ENCODE measurements at regions not wholly inside any gene's neighbourhood (a gene's known extent, or its start where the extent isn't known, plus 50 kb on each side); places are given as distances from the start of the nearest gene placed in this dataset.

GRCh38 chr19:28858933-28859332, 354.0 kb downstream of the UQCRFS1 start:
- peaks cover under 1 to 10% (median 4%) of the 10 kb centered on the region in 5 donors for H3K9me3 Mint-ChIP-seq
- H3K27me3 Mint-ChIP-seq: peaks cover 0 to 3% of the 10 kb centered on the region in 2 donors
- H3K27ac Mint-ChIP-seq: no peak overlapping the region
- Histone ChIP-seq H3K27me3 (ENCODE audit: insufficient read depth, low read length, poor library complexity, severe bottlenecking) (no peaks in the 10 kb centered on the region), H3K9me3 (ENCODE audit: low read length) (no peaks in the 10 kb centered on the region), H3K27ac (ENCODE audit: low read depth, low read length) (no peak overlapping the region), H3K36me3 (ENCODE audit: insufficient read depth, low read length) (no peaks in the 10 kb centered on the region), H3K4me1 (ENCODE audit: insufficient read depth, low read length) (no peaks in the 10 kb centered on the region), H3K4me3 (ENCODE audit: low read length) (no peak overlapping the region)
- no peaks in the 10 kb centered on the region for H3K36me3 Mint-ChIP-seq
- ChIA-PET CTCF (no interaction called here), POLR2A (no interaction called here)
- no peak for DNase-seq
- H3K4me3 Mint-ChIP-seq: no peak overlapping the region
- H3K4me1 Mint-ChIP-seq: no peaks in the 10 kb centered on the region

DNA sequence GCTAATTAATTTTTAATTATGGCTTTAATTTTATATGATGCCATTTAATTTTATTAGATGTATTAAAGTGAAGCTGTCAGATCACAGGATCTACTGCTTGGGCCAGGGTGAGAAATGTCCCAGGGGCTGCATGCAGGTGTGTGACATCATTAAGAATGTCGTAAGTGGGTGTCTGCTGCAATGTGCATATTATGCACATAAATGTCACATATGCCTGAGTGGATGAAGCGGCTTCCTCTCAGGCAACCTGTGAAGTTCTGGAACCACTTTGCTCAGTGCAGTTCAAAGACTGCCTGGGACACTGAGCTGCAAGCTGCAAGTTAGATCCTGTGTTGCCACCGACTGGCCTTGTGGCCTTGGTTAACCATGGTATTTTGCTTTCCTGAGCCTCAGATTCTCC, 355.0 kb downstream of the UQCRFS1 start:
- Mint-ChIP-seq H3K27ac (no peak overlapping the region), H3K4me3 (no peak overlapping the region), H3K36me3 (no peaks in the 10 kb centered on the region), H3K9me3 (peaks cover 4 to 12% (median 7%) of the 10 kb centered on the region in 5 donors), H3K27me3 (peaks cover 0 to 3% of the 10 kb centered on the region in 2 donors), H3K4me1 (no peaks in the 10 kb centered on the region)
- no peaks in the 10 kb centered on the region for H3K9me3 ChIP-seq (ENCODE audit: low read length)
- ChIA-PET CTCF (no interaction called here), POLR2A (no interaction called here)
- no peaks in the 10 kb centered on the region for H3K4me1 ChIP-seq (ENCODE audit: insufficient read depth, low read length)
- no peak for DNase-seq
- no peak overlapping the region for H3K27ac ChIP-seq (ENCODE audit: low read depth, low read length)
- no peaks in the 10 kb centered on the region for H3K36me3 ChIP-seq (ENCODE audit: insufficient read depth, low read length)
- H3K4me3 ChIP-seq (ENCODE audit: low read length): no peak overlapping the region
- no peaks in the 10 kb centered on the region for H3K27me3 ChIP-seq (ENCODE audit: insufficient read depth, low read length, poor library complexity, severe bottlenecking)

DNA sequence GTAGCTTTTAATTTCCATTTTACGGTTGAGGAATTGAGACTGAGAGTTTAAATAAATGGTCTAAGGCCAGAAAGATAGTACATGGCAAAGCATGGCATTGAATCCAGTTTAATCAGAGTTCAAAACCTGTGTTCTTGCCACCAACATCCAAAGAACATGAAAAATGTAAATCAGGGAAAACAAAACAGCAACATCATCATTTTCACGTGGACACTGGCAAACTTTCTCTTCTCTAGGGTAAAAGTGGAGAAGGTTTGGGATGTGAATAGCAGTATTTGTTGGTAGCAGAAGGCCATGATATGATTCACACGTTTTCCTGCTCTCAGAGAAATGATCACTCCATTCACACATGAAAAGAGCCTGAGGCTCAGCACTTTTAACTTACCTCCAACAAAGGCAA, 357.7 kb downstream of the UQCRFS1 start:
- no peak for DNase-seq
- H3K36me3 ChIP-seq (ENCODE audit: insufficient read depth, low read length): no peaks in the 10 kb centered on the region
- ChIA-PET POLR2A (no interaction called here), CTCF (no interaction called here)
- Mint-ChIP-seq H3K36me3 (no peaks in the 10 kb centered on the region), H3K27me3 (peaks cover 3 to 6% of the 10 kb centered on the region in 2 donors), H3K4me1 (no peaks in the 10 kb centered on the region), H3K4me3 (no peak overlapping the region), H3K9me3 (peaks cover 4 to 15% (median 7%) of the 10 kb centered on the region in 5 donors), H3K27ac (no peak overlapping the region)
- no peaks in the 10 kb centered on the region for H3K27me3 ChIP-seq (ENCODE audit: insufficient read depth, low read length, poor library complexity, severe bottlenecking)
- no peak overlapping the region for H3K27ac ChIP-seq (ENCODE audit: low read depth, low read length)
- H3K9me3 ChIP-seq (ENCODE audit: low read length): no peaks in the 10 kb centered on the region
- no peaks in the 10 kb centered on the region for H3K4me1 ChIP-seq (ENCODE audit: insufficient read depth, low read length)
- H3K4me3 ChIP-seq (ENCODE audit: low read length): no peak overlapping the region

GRCh38 chr19:28847468-28847867, 365.5 kb downstream of the UQCRFS1 start:
- no peak for DNase-seq
- no peaks in the 10 kb centered on the region for H3K9me3 ChIP-seq (ENCODE audit: low read length)
- no peak overlapping the region for H3K27ac ChIP-seq (ENCODE audit: low read depth, low read length)
- H3K27me3 ChIP-seq (ENCODE audit: insufficient read depth, low read length, poor library complexity, severe bottlenecking): no peaks in the 10 kb centered on the region
- ChIA-PET POLR2A (no interaction called here), CTCF (no interaction called here)
- Mint-ChIP-seq H3K27ac (no peak overlapping the region), H3K27me3 (peaks cover 2 to 6% of the 10 kb centered on the region in 2 donors), H3K4me3 (no peak overlapping the region), H3K9me3 (peaks cover 0 to 5% (median 0%) of the 10 kb centered on the region in 5 donors), H3K4me1 (no peaks in the 10 kb centered on the region), H3K36me3 (no peaks in the 10 kb centered on the region)
- no peaks in the 10 kb centered on the region for H3K36me3 ChIP-seq (ENCODE audit: insufficient read depth, low read length)
- no peak overlapping the region for H3K4me3 ChIP-seq (ENCODE audit: low read length)
- H3K4me1 ChIP-seq (ENCODE audit: insufficient read depth, low read length): no peaks in the 10 kb centered on the region

- H3K4me1 Mint-ChIP-seq: no peaks in the 10 kb centered on the region
- H3K9me3 Mint-ChIP-seq: peaks cover 0 to 5% (median 0%) of the 10 kb centered on the region in 5 donors
- no peaks in the 10 kb centered on the region for H3K4me1 ChIP-seq (ENCODE audit: insufficient read depth, low read length)
- CTCF ChIA-PET: no interaction called here
- DNase-seq: no peak
- H3K9me3 ChIP-seq (ENCODE audit: low read length): no peaks in the 10 kb centered on the region
- H3K27me3 ChIP-seq (ENCODE audit: insufficient read depth, low read length, poor library complexity, severe bottlenecking): no peaks in the 10 kb centered on the region
- H3K4me3 Mint-ChIP-seq: no peak overlapping the region
- no peaks in the 10 kb centered on the region for H3K36me3 Mint-ChIP-seq
- POLR2A ChIA-PET: no interaction called here
- no peaks in the 10 kb centered on the region for H3K36me3 ChIP-seq (ENCODE audit: insufficient read depth, low read length)
- H3K27ac Mint-ChIP-seq: no peak overlapping the region
- no peak overlapping the region for H3K4me3 ChIP-seq (ENCODE audit: low read length)
- H3K27ac ChIP-seq (ENCODE audit: low read depth, low read length): no peak overlapping the region
- H3K27me3 Mint-ChIP-seq: peaks cover 2 to 6% of the 10 kb centered on the region in 2 donors
Measured at GRCh38 chr19:28846094-28846812, 366.7 kb downstream of the UQCRFS1 start.

GRCh38 chr19:28843761-28844492, 369.0 kb downstream of the UQCRFS1 start:
- H3K4me1 Mint-ChIP-seq: no peaks in the 10 kb centered on the region
- Histone ChIP-seq H3K4me3 (ENCODE audit: low read length) (no peak overlapping the region), H3K27ac (ENCODE audit: low read depth, low read length) (no peak overlapping the region), H3K36me3 (ENCODE audit: insufficient read depth, low read length) (no peaks in the 10 kb centered on the region), H3K27me3 (ENCODE audit: insufficient read depth, low read length, poor library complexity, severe bottlenecking) (no peaks in the 10 kb centered on the region), H3K9me3 (ENCODE audit: low read length) (no peaks in the 10 kb centered on the region), H3K4me1 (ENCODE audit: insufficient read depth, low read length) (no peaks in the 10 kb centered on the region)
- no peak for DNase-seq
- H3K27me3 Mint-ChIP-seq: peaks cover 0 to 2% of the 10 kb centered on the region in 2 donors
- H3K36me3 Mint-ChIP-seq: no peaks in the 10 kb centered on the region
- no peak overlapping the region for H3K4me3 Mint-ChIP-seq
- H3K9me3 Mint-ChIP-seq: peaks cover 0 to 3% (median 0%) of the 10 kb centered on the region in 5 donors
- POLR2A ChIA-PET: no interaction called here
- CTCF ChIA-PET: no interaction called here
- H3K27ac Mint-ChIP-seq: no peak overlapping the region

GRCh38 chr19:28841531-28841930, 371.4 kb downstream of the UQCRFS1 start:
- no peaks in the 10 kb centered on the region for H3K27me3 ChIP-seq (ENCODE audit: insufficient read depth, low read length, poor library complexity, severe bottlenecking)
- Mint-ChIP-seq H3K4me1 (no peaks in the 10 kb centered on the region), H3K27ac (no peak overlapping the region), H3K36me3 (no peaks in the 10 kb centered on the region), H3K27me3 (peaks cover 0 to 2% of the 10 kb centered on the region in 2 donors), H3K4me3 (no peak overlapping the region), H3K9me3 (peaks cover 0 to 2% (median 0%) of the 10 kb centered on the region in 5 donors)
- H3K36me3 ChIP-seq (ENCODE audit: insufficient read depth, low read length): no peaks in the 10 kb centered on the region
- H3K4me3 ChIP-seq (ENCODE audit: low read length): no peak overlapping the region
- no peak overlapping the region for H3K27ac ChIP-seq (ENCODE audit: low read depth, low read length)
- ChIA-PET CTCF (no interaction called here), POLR2A (no interaction called here)
- no peaks in the 10 kb centered on the region for H3K4me1 ChIP-seq (ENCODE audit: insufficient read depth, low read length)
- no peak for DNase-seq
- no peaks in the 10 kb centered on the region for H3K9me3 ChIP-seq (ENCODE audit: low read length)

DNA sequence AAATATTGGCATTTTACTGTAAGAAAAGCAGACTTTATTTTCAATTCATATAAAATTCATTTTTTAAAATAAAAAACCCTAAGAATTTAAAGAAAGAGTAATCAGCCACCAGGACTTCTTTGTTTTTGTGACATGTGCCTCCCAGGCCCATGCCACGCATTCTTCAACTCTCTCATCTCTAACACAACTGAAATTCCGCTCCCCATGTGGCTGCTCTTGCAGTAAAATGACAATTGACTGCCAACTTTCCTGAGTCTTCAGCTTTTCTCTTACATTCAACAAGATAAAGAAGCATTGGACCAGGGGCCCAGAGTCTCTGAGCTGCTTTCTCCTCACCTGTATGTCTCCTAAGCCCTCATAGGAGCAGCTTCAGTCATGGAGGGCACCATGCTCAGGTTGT, 372.1 kb downstream of the UQCRFS1 start:
- H3K4me3 Mint-ChIP-seq: no peak overlapping the region
- ChIA-PET CTCF (no interaction called here), POLR2A (no interaction called here)
- Histone ChIP-seq H3K36me3 (ENCODE audit: insufficient read depth, low read length) (no peaks in the 10 kb centered on the region), H3K27ac (ENCODE audit: low read depth, low read length) (no peak overlapping the region), H3K4me1 (ENCODE audit: insufficient read depth, low read length) (no peaks in the 10 kb centered on the region), H3K9me3 (ENCODE audit: low read length) (no peaks in the 10 kb centered on the region), H3K27me3 (ENCODE audit: insufficient read depth, low read length, poor library complexity, severe bottlenecking) (no peaks in the 10 kb centered on the region), H3K4me3 (ENCODE audit: low read length) (no peak overlapping the region)
- no peak overlapping the region for H3K27ac Mint-ChIP-seq
- H3K4me1 Mint-ChIP-seq: no peaks in the 10 kb centered on the region
- peaks cover 0 to 2% (median 0%) of the 10 kb centered on the region in 5 donors for H3K9me3 Mint-ChIP-seq
- no peaks in the 10 kb centered on the region for H3K36me3 Mint-ChIP-seq
- DNase-seq: no peak
- peaks cover 0 to 2% of the 10 kb centered on the region in 2 donors for H3K27me3 Mint-ChIP-seq

Measured in CD8-positive, alpha-beta memory T cell (primary cell).